GM23338 (cell line): ENCODE measurements at regions not wholly inside any gene's neighbourhood (a gene's known extent, or its start where the extent isn't known, plus 50 kb on each side); places are given as distances from the start of the nearest gene placed in this dataset.

Experiments
- ATAC-seq: fragments of 200-7000 bp; cut with Tn5 transposase; 3 replicates; pipeline ENCODE4 v1.9.1; 2020
- DNase-seq: peaks from one replicate; pipeline ENCODE4 v3.0.0-alpha.2; 2015; ENCODE audit warnings: low spot score
- H2AFZ ChIP-seq: fragments of 200-600 bp; sonication (generic); 2 replicates; pipeline ENCODE4 v1.8.0; 2016; ENCODE audit warnings: antibody characterized with exemption, mild to moderate bottlenecking, moderate library complexity
- H3F3A ChIP-seq: fragments of 200-600 bp; sonication (generic); replicated peaks from 2 replicates; pipeline ENCODE4 v1.8.0; 2017; ENCODE audit warnings: antibody characterized with exemption, mixed run types, low read depth
- H3K27ac ChIP-seq: fragments of 200-600 bp; sonication (generic); 2 replicates; pipeline ENCODE4 v1.6.1; 2016; ENCODE audit warnings: low read depth
- H3K27me3 ChIP-seq: fragments of 200-600 bp; sonication (generic); 2 replicates; pipeline ENCODE4 v1.8.0; 2016; ENCODE audit warnings: mild to moderate bottlenecking, mixed run types, moderate library complexity; ENCODE audit not compliant: insufficient read depth
- H3K36me3 ChIP-seq: fragments of 200-600 bp; sonication (generic); 2 replicates; pipeline ENCODE4 v1.8.0; 2016; ENCODE audit warnings: mild to moderate bottlenecking; ENCODE audit not compliant: insufficient read depth
- H3K4me1 ChIP-seq: fragments of 200-600 bp; sonication (generic); 2 replicates; pipeline ENCODE4 v1.8.0; 2016; ENCODE audit warnings: mild to moderate bottlenecking, moderate library complexity; ENCODE audit not compliant: insufficient read depth
- H3K4me2 ChIP-seq: fragments of 200-600 bp; sonication (generic); 2 replicates; pipeline ENCODE4 v1.7.1; 2017; ENCODE audit warnings: mixed run types
- H3K4me3 ChIP-seq: fragments of 200-600 bp; sonication (generic); 2 replicates; pipeline ENCODE4 v1.6.1; 2016; ENCODE audit warnings: mixed run types
- H3K79me2 ChIP-seq: fragments of 200-600 bp; sonication (generic); replicated peaks from 2 replicates; pipeline ENCODE4 v1.8.0; 2017; ENCODE audit warnings: mild to moderate bottlenecking; ENCODE audit not compliant: insufficient read depth
- H3K9me2 ChIP-seq: fragments of 200-600 bp; sonication (generic); 2 replicates; pipeline ENCODE4 v1.8.0; 2017; ENCODE audit not compliant: insufficient read depth
- H4K20me1 ChIP-seq: fragments of 200-600 bp; sonication (generic); replicated peaks from 2 replicates; pipeline ENCODE4 v1.8.0; 2017; ENCODE audit warnings: mild to moderate bottlenecking; ENCODE audit not compliant: insufficient read depth
- H3K27ac Mint-ChIP-seq: 2 replicates; pipeline ENCODE4 v1.8.0; 2020; ENCODE audit warnings: inconsistent platforms, mild to moderate bottlenecking, moderate library complexity, mixed read lengths
- H3K27me3 Mint-ChIP-seq: 3 replicates; pipeline ENCODE4 v1.8.0; 2022; ENCODE audit warnings: low read depth, mild to moderate bottlenecking, moderate library complexity, mixed read lengths, inconsistent platforms; ENCODE audit not compliant: insufficient read depth, poor library complexity
- H3K36me3 Mint-ChIP-seq: 3 replicates; pipeline ENCODE4 v1.8.0; 2021; ENCODE audit warnings: low read depth, mild to moderate bottlenecking, inconsistent platforms, moderate library complexity, mixed read lengths
- H3K4me1 Mint-ChIP-seq: 3 replicates; pipeline ENCODE4 v1.8.0; 2020; ENCODE audit warnings: mild to moderate bottlenecking, inconsistent platforms, mixed read lengths
- H3K4me3 Mint-ChIP-seq: 3 replicates; pipeline ENCODE4 v1.8.0; 2021; ENCODE audit warnings: moderate library complexity, mild to moderate bottlenecking, inconsistent platforms, mixed read lengths
- H3K9me3 Mint-ChIP-seq: 3 replicates; pipeline ENCODE4 v1.8.0; 2020; ENCODE audit warnings: moderate library complexity, mild to moderate bottlenecking, inconsistent platforms, mixed read lengths
- EZH2 ChIP-seq: fragments of 200-600 bp; sonication (generic); IDR thresholded peaks from one replicate; pipeline ENCODE4 v1.8.0; 2017; ENCODE audit warnings: antibody characterized with exemption, mild to moderate bottlenecking, low read depth; ENCODE audit not compliant: unreplicated experiment
- EZH2phosphoT487 ChIP-seq: fragments of 200-600 bp; sonication (generic); IDR thresholded peaks from one replicate; pipeline ENCODE4 v1.8.1; 2018; ENCODE audit warnings: antibody characterized with exemption; ENCODE audit not compliant: unreplicated experiment
- JUNB ChIP-seq: IDR thresholded peaks from one replicate; pipeline ENCODE4 v1.6.1; 2016; ENCODE audit warnings: antibody characterized with exemption; ENCODE audit not compliant: unreplicated experiment
- NANOG ChIP-seq: IDR thresholded peaks from 2 replicates; pipeline ENCODE4 v1.6.1; 2016; ENCODE audit warnings: antibody characterized with exemption, borderline replicate concordance
- POLR2AphosphoS5 ChIP-seq: IDR thresholded peaks from 2 replicates; pipeline ENCODE4 v1.6.1; 2016; ENCODE audit warnings: antibody characterized with exemption, low read depth
- TF ChIP-seq, protein P1 (sequence below): fragments of 250-450 bp; sonication (Bioruptor Pico); IDR thresholded peaks from 2 replicates; pipeline ENCODE4 v1.5.0; 2020; ENCODE audit warnings: mild to moderate bottlenecking, moderate library complexity
- TF ChIP-seq, protein P2 (sequence below): IDR thresholded peaks from 2 replicates; pipeline ENCODE4 v1.6.1; 2016; ENCODE audit warnings: antibody characterized with exemption
- TF ChIP-seq, protein P3 (sequence below), 2 experiments: fragments of 200-600 bp in 1 of 2; sonication (generic) in 1 of 2; conservative IDR thresholded peaks; 2 replicates each; pipeline versions ENCODE4 v1.5.1 to v1.6.1; 2016 to 2017; ENCODE audit warnings: antibody characterized with exemption in 2 of 2, low read depth in 2 of 2, mild to moderate bottlenecking in 2 of 2, moderate library complexity in 1 of 2

DNA sequence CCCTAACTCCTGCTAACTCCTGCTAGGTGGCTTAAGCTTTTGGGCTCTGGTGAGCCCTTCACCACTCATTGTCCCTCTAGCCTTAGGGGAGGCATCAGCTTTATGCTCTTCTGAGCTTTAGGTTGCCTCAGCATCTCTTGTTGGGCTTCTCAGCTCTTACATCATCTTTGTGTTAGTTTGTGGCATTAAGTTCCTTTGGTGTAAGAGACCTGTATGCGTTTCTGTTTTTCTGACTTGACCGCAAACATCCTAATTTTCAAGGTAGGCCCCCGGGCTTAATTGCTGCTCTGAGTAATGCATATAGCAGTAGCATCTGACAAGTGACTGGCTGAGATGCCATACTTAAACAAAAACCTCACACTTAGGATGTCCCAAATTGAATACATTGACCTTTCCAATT, 287.8 kb upstream of the TUT7 start (continued):
- TF ChIP-seq, protein P1, sequence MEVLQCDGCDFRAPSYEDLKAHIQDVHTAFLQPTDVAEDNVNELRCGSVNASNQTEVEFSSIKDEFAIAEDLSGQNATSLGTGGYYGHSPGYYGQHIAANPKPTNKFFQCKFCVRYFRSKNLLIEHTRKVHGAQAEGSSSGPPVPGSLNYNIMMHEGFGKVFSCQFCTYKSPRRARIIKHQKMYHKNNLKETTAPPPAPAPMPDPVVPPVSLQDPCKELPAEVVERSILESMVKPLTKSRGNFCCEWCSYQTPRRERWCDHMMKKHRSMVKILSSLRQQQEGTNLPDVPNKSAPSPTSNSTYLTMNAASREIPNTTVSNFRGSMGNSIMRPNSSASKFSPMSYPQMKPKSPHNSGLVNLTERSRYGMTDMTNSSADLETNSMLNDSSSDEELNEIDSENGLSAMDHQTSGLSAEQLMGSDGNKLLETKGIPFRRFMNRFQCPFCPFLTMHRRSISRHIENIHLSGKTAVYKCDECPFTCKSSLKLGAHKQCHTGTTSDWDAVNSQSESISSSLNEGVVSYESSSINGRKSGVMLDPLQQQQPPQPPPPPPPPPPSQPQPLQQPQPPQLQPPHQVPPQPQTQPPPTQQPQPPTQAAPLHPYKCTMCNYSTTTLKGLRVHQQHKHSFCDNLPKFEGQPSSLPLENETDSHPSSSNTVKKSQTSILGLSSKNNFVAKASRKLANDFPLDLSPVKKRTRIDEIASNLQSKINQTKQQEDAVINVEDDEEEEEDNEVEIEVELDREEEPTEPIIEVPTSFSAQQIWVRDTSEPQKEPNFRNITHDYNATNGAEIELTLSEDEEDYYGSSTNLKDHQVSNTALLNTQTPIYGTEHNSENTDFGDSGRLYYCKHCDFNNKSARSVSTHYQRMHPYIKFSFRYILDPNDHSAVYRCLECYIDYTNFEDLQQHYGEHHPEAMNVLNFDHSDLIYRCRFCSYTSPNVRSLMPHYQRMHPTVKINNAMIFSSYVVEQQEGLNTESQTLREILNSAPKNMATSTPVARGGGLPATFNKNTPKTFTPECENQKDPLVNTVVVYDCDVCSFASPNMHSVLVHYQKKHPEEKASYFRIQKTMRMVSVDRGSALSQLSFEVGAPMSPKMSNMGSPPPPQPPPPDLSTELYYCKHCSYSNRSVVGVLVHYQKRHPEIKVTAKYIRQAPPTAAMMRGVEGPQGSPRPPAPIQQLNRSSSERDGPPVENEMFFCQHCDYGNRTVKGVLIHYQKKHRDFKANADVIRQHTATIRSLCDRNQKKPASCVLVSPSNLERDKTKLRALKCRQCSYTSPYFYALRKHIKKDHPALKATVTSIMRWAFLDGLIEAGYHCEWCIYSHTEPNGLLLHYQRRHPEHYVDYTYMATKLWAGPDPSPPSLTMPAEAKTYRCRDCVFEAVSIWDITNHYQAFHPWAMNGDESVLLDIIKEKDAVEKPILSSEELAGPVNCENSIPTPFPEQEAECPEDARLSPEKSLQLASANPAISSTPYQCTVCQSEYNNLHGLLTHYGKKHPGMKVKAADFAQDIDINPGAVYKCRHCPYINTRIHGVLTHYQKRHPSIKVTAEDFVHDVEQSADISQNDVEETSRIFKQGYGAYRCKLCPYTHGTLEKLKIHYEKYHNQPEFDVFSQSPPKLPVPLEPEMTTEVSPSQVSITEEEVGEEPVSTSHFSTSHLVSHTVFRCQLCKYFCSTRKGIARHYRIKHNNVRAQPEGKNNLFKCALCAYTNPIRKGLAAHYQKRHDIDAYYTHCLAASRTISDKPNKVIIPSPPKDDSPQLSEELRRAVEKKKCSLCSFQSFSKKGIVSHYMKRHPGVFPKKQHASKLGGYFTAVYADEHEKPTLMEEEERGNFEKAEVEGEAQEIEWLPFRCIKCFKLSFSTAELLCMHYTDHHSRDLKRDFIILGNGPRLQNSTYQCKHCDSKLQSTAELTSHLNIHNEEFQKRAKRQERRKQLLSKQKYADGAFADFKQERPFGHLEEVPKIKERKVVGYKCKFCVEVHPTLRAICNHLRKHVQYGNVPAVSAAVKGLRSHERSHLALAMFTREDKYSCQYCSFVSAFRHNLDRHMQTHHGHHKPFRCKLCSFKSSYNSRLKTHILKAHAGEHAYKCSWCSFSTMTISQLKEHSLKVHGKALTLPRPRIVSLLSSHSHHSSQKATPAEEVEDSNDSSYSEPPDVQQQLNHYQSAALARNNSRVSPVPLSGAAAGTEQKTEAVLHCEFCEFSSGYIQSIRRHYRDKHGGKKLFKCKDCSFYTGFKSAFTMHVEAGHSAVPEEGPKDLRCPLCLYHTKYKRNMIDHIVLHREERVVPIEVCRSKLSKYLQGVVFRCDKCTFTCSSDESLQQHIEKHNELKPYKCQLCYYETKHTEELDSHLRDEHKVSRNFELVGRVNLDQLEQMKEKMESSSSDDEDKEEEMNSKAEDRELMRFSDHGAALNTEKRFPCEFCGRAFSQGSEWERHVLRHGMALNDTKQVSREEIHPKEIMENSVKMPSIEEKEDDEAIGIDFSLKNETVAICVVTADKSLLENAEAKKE (CRISPR knock-in tag) = no peak
- TF ChIP-seq, protein P2, sequence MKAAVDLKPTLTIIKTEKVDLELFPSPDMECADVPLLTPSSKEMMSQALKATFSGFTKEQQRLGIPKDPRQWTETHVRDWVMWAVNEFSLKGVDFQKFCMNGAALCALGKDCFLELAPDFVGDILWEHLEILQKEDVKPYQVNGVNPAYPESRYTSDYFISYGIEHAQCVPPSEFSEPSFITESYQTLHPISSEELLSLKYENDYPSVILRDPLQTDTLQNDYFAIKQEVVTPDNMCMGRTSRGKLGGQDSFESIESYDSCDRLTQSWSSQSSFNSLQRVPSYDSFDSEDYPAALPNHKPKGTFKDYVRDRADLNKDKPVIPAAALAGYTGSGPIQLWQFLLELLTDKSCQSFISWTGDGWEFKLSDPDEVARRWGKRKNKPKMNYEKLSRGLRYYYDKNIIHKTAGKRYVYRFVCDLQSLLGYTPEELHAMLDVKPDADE = no peak
- TF ChIP-seq EZH2 (no peak), EZH2phosphoT487 (no peak), POLR2AphosphoS5 (no peak), JUNB (no peak), NANOG (no peak)

DNA sequence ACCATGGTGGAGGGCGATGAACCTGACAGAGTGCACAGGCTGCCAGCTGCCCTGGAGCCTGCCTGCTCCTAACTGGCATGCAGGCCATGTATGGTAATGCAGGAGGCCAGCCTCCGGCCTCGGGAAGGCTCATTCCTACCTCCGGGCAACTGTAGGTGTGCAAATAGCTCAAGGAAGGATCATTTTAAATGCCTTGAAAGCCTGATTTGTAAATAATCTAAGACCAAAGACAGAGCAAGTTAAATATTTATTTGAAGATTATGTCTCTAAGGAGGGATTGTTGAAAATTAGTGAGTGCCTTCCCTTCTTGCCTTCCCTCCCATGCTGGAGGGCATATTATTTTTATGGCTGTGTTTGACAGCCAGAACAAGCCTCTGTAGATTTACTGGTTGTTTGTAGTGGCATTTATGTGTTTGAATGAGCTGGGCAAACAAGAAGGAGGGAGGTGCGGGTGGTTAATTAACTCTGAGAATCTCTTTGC, 285.7 kb upstream of the TUT7 start:
- H3F3A ChIP-seq = no peaks in the 10 kb centered on the region
- peak; percentile 29 for DNase-seq

More for the DNA sequence above, 285.7 kb upstream of the TUT7 start:
- no peaks in the 10 kb centered on the region for H3K9me2 ChIP-seq
- peak; percentile 46 for ATAC-seq
- H3K4me2 ChIP-seq = no peak overlapping the region
- no peaks in the 10 kb centered on the region for H3K9me3 Mint-ChIP-seq
- no peaks in the 10 kb centered on the region for H3K79me2 ChIP-seq
- H3K27ac Mint-ChIP-seq = no peak overlapping the region
- peaks cover 9% of the 10 kb centered on the region; the same call in 1 of the 2 replicates for H3K4me1 ChIP-seq
- H3K36me3 ChIP-seq = no peaks in the 10 kb centered on the region
- H3K4me1 Mint-ChIP-seq = peaks cover 22% of the 10 kb centered on the region
- no peak overlapping the region for H3K4me3 ChIP-seq
- no peaks in the 10 kb centered on the region for H4K20me1 ChIP-seq
- no peak overlapping the region for H3K4me3 Mint-ChIP-seq
- no peaks in the 10 kb centered on the region for H3K27me3 ChIP-seq
- TF ChIP-seq, protein P3, sequence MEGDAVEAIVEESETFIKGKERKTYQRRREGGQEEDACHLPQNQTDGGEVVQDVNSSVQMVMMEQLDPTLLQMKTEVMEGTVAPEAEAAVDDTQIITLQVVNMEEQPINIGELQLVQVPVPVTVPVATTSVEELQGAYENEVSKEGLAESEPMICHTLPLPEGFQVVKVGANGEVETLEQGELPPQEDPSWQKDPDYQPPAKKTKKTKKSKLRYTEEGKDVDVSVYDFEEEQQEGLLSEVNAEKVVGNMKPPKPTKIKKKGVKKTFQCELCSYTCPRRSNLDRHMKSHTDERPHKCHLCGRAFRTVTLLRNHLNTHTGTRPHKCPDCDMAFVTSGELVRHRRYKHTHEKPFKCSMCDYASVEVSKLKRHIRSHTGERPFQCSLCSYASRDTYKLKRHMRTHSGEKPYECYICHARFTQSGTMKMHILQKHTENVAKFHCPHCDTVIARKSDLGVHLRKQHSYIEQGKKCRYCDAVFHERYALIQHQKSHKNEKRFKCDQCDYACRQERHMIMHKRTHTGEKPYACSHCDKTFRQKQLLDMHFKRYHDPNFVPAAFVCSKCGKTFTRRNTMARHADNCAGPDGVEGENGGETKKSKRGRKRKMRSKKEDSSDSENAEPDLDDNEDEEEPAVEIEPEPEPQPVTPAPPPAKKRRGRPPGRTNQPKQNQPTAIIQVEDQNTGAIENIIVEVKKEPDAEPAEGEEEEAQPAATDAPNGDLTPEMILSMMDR (conservative IDR thresholded peaks at IDR 0.05; ENCODE audit: low read depth in 2 of 2) = 0 out of 4 replicates have a peak, but pooled peaks of 1 of the 2 experiments have one; percentile 19
- no peak for TF ChIP-seq POLR2AphosphoS5
- no peak overlapping the region for H2AFZ ChIP-seq
- H3K27ac ChIP-seq = no peak overlapping the region
- peaks cover 5% of the 10 kb centered on the region for H3K27me3 Mint-ChIP-seq
- H3K36me3 Mint-ChIP-seq = no peaks in the 10 kb centered on the region
